ENCODE measurements at regions not wholly inside any gene's neighbourhood (a gene's known extent, or its start where the extent isn't known, plus 50 kb on each side); places are given as distances from the start of the nearest gene placed in this dataset.

DNA sequence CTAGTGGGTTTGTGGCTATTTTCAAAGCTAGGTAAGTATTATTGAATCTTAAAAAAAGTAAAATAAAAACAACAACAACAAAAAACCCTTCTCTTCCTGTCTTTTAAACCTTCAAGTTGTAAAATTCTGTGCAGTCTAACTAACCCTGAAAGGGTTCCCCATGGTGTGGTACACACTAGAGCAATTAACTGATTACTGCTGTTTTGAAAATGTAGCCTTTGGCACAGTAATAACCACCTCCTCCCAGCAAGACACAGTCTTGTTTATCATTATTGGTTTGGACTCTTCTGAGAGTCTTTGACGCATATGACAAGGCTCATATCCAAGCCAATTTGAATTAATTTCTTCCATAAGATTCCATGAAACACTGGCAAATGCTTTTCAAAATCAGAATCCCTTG is 2184.6 kb upstream of the PIK3C3 start:
- TF ChIP-seq, protein P1, sequence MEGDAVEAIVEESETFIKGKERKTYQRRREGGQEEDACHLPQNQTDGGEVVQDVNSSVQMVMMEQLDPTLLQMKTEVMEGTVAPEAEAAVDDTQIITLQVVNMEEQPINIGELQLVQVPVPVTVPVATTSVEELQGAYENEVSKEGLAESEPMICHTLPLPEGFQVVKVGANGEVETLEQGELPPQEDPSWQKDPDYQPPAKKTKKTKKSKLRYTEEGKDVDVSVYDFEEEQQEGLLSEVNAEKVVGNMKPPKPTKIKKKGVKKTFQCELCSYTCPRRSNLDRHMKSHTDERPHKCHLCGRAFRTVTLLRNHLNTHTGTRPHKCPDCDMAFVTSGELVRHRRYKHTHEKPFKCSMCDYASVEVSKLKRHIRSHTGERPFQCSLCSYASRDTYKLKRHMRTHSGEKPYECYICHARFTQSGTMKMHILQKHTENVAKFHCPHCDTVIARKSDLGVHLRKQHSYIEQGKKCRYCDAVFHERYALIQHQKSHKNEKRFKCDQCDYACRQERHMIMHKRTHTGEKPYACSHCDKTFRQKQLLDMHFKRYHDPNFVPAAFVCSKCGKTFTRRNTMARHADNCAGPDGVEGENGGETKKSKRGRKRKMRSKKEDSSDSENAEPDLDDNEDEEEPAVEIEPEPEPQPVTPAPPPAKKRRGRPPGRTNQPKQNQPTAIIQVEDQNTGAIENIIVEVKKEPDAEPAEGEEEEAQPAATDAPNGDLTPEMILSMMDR (IDR thresholded peaks at IDR 0.05), result no peak
- no peak for TF ChIP-seq POLR2AphosphoS5 (IDR thresholded peaks at IDR 0.05)
- no peak for TF ChIP-seq POLR2A (IDR thresholded peaks at IDR 0.05)
- no peak for TF ChIP-seq EP300 (IDR thresholded peaks at IDR 0.05)

All from sigmoid colon (tissue), 4 donors.